ENCODE measurements at regions not wholly inside any gene's neighbourhood (a gene's known extent, or its start where the extent isn't known, plus 50 kb on each side); places are given as distances from the start of the nearest gene placed in this dataset.

DNA sequence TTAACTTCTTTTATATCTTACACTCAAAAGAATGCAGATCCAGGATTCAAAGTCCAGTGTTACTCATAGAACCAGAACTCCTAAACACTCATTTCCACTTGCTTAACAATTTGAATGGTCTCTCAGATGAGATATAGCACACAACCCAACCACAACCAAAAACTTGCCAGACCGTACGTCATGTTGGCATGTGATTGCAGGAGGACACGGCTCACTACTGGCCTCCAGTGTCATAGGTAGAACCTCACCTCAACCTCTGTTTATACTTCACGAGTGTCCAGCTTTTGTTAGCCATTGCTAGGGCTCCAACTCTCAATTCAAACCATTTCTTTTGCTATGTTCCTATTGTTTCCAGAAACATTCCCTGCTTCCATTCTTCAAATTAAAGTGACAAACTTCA, 58.5 kb upstream of the PDGFD start:
- TF ChIP-seq TAF1 (IDR thresholded peaks at IDR 0.05; ENCODE audit: borderline replicate concordance, insufficient read depth, low read length): no peak

DNA sequence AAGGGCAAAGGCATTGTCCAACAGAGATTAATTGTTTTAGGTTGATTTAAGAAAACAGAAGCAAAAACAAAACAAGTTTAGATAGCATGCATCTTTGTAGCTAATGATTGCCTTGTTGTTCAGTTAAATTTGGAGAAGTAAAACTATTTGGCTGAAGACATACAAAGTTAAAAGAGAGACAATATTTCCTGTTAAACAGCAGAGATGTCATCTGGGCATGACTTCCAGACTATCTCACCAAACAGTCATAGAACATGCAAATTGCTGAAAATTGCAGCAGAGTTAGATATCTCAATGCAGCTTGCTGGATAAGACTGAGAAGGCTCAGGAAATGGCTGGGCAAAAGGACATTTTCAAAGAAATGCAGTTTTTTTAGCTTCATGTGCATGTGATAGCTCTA, 57.5 kb upstream of the PDGFD start:
- TF ChIP-seq, protein P1, sequence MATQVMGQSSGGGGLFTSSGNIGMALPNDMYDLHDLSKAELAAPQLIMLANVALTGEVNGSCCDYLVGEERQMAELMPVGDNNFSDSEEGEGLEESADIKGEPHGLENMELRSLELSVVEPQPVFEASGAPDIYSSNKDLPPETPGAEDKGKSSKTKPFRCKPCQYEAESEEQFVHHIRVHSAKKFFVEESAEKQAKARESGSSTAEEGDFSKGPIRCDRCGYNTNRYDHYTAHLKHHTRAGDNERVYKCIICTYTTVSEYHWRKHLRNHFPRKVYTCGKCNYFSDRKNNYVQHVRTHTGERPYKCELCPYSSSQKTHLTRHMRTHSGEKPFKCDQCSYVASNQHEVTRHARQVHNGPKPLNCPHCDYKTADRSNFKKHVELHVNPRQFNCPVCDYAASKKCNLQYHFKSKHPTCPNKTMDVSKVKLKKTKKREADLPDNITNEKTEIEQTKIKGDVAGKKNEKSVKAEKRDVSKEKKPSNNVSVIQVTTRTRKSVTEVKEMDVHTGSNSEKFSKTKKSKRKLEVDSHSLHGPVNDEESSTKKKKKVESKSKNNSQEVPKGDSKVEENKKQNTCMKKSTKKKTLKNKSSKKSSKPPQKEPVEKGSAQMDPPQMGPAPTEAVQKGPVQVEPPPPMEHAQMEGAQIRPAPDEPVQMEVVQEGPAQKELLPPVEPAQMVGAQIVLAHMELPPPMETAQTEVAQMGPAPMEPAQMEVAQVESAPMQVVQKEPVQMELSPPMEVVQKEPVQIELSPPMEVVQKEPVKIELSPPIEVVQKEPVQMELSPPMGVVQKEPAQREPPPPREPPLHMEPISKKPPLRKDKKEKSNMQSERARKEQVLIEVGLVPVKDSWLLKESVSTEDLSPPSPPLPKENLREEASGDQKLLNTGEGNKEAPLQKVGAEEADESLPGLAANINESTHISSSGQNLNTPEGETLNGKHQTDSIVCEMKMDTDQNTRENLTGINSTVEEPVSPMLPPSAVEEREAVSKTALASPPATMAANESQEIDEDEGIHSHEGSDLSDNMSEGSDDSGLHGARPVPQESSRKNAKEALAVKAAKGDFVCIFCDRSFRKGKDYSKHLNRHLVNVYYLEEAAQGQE (IDR thresholded peaks at IDR 0.05; ENCODE audit: insufficient read depth in 1 of 2, low read depth in 2 of 2, low read length in 2 of 2): no peak
- TF ChIP-seq SIN3A (IDR thresholded peaks at IDR 0.05; ENCODE audit: borderline replicate concordance, insufficient read depth, low read length): no peak
- no peak for TF ChIP-seq TAF1 (IDR thresholded peaks at IDR 0.05; ENCODE audit: borderline replicate concordance, insufficient read depth, low read length)
- no peak for TF ChIP-seq POLR2AphosphoS5 (IDR thresholded peaks at IDR 0.05; ENCODE audit: low read depth, low read length)
- TF ChIP-seq FOXP2 (optimal IDR thresholded peaks at IDR 0.05; ENCODE audit: borderline replicate concordance, extremely low read depth, extremely low read length, insufficient read depth): no peak

DNA sequence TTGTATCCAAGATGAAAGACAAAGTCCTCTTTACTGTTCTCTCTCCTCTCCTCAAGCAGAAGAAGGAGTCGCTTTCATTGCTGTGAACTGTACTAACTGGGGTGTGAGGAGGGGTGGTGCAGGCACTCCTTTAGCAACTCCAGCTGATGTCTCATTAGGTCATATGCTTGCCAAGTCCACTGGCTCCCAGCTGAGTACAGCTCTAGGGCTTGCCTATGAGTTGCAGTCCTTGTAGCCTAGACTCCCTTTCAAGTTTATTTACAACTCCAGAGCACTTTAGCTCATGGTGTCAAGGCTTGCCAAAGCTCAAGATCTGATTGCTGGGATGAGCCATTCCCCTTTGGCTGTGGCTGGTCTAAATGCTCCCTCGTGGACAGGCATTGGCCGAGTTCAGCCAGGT, 55.1 kb upstream of the PDGFD start:
- no peak for TF ChIP-seq POLR2AphosphoS5 (IDR thresholded peaks at IDR 0.05; ENCODE audit: low read depth, low read length)

DNA sequence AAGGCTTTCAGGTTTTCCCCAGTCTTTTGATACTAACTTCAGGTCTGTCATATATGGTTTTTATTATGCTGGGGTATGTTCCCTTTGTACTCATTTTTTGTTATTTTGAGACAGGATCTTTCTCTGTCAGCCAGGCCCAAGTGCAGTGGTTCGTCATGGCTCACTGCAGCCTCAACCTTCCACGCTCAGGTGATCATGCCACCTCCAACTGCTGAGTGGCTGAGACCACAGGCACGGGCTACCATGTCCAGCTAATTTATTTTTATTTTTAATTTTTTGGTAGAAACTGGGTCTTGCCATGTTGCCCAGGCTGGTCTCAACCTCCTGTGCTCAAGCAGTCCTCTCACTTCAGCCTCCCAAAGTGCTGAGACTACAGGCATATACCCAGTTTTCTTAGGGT, 50.6 kb upstream of the PDGFD start:
- TF ChIP-seq FOXP2 (optimal IDR thresholded peaks at IDR 0.05; ENCODE audit: borderline replicate concordance, extremely low read depth, extremely low read length, insufficient read depth) (no peak), POLR2AphosphoS5 (IDR thresholded peaks at IDR 0.05; ENCODE audit: low read depth, low read length) (no peak), SIN3A (IDR thresholded peaks at IDR 0.05; ENCODE audit: borderline replicate concordance, insufficient read depth, low read length) (no peak), TAF1 (IDR thresholded peaks at IDR 0.05; ENCODE audit: borderline replicate concordance, insufficient read depth, low read length) (no peak)
- TF ChIP-seq, protein P1 (IDR thresholded peaks at IDR 0.05; ENCODE audit: insufficient read depth in 1 of 2, low read depth in 2 of 2, low read length in 2 of 2): no peak
